NT2/D1 (cell line): ENCODE measurements at regions not wholly inside any gene's neighbourhood (a gene's known extent, or its start where the extent isn't known, plus 50 kb on each side); places are given as distances from the start of the nearest gene placed in this dataset.

Experiments used
- SUZ12 ChIP-seq: IDR thresholded peaks from 2 replicates; pipeline ENCODE4 v1.6.1; 2011; ENCODE audit not compliant: insufficient read length, insufficient read depth; ENCODE audit errors: extremely low read depth
- YY1 ChIP-seq: IDR thresholded peaks from 2 replicates; pipeline ENCODE4 v1.6.1; 2011; ENCODE audit not compliant: insufficient read length, insufficient read depth
- ZNF274 ChIP-seq: IDR thresholded peaks from 2 replicates; pipeline ENCODE4 v1.6.1; 2011; ENCODE audit warnings: mild to moderate bottlenecking, low read depth, low read length

GRCh38 chr11:121793916-121794315, 322.1 kb downstream of the BLID start:
- TF ChIP-seq ZNF274 (no peak), YY1 (no peak), SUZ12 (no peak)
